Mesenchymal stem cell (in vitro differentiated cells and primary cell): ENCODE measurements at regions not wholly inside any gene's neighbourhood (a gene's known extent, or its start where the extent isn't known, plus 50 kb on each side); places are given as distances from the start of the nearest gene placed in this dataset.

Experiments used
- DNase-seq: peaks from one replicate; pipeline ENCODE4 v3.0.0-alpha.2; 2013
- H2AFZ ChIP-seq: one replicate; pipeline ENCODE4 v1.6.1; 2013; ENCODE audit warnings: low read depth, mild to moderate bottlenecking, control low read depth, inconsistent platforms, low read length, moderate library complexity
- H2AK5ac ChIP-seq: 2 replicates; pipeline ENCODE4 v1.6.1; 2013; ENCODE audit warnings: low read length, moderate library complexity, mild to moderate bottlenecking, inconsistent platforms; ENCODE audit not compliant: severe bottlenecking
- H2BK120ac ChIP-seq: one replicate; pipeline ENCODE4 v1.6.1; 2013; ENCODE audit warnings: low read depth, mild to moderate bottlenecking, inconsistent platforms, low read length, moderate library complexity
- H2BK12ac ChIP-seq, 2 experiments: one replicate each; pipeline ENCODE4 v1.6.1; 2013; ENCODE audit warnings: inconsistent platforms in 2 of 2, low read length in 2 of 2, mild to moderate bottlenecking in 2 of 2, moderate library complexity in 2 of 2, control low read depth in 1 of 2
- H2BK15ac ChIP-seq: one replicate; pipeline ENCODE4 v1.6.1; 2013; ENCODE audit warnings: mild to moderate bottlenecking, low read depth, inconsistent platforms; ENCODE audit not compliant: poor library complexity, severe bottlenecking
- H2BK5ac ChIP-seq: 2 replicates; pipeline ENCODE4 v1.6.1; 2013; ENCODE audit warnings: low read depth, mild to moderate bottlenecking, low read length, control low read depth, inconsistent platforms; ENCODE audit not compliant: poor library complexity, severe bottlenecking
- H3K14ac ChIP-seq, 2 experiments: one replicate each; pipeline ENCODE4 v1.6.1; 2013; ENCODE audit warnings: inconsistent platforms in 2 of 2, low read length in 2 of 2, control low read depth in 1 of 2, mild to moderate bottlenecking in 1 of 2, moderate library complexity in 1 of 2
- H3K18ac ChIP-seq, 2 experiments: one replicate each; pipeline ENCODE4 v1.6.1; 2013; ENCODE audit warnings: inconsistent platforms in 2 of 2, low read length in 2 of 2, control low read depth in 1 of 2, low read depth in 1 of 2, mild to moderate bottlenecking in 1 of 2
- H3K23ac ChIP-seq, 2 experiments: one replicate each; pipeline ENCODE4 v1.6.1; 2013; ENCODE audit warnings: inconsistent platforms in 2 of 2, low read length in 2 of 2, mild to moderate bottlenecking in 2 of 2, moderate library complexity in 2 of 2, control low read depth in 1 of 2
- H3K27ac ChIP-seq: 2 replicates; pipeline ENCODE4 v1.5.1; 2013; ENCODE audit warnings: mild to moderate bottlenecking, moderate library complexity, low read length, control low read depth, inconsistent platforms; ENCODE audit not compliant: poor library complexity, severe bottlenecking
- H3K27me3 ChIP-seq, 2 experiments: 2 replicates each; pipeline versions ENCODE4 v1.6.1 to v1.7.0; 2013; ENCODE audit warnings: low read length in 2 of 2, mild to moderate bottlenecking in 2 of 2, moderate library complexity in 2 of 2, control low read depth in 1 of 2, inconsistent platforms in 1 of 2; ENCODE audit not compliant: control insufficient read depth in 1 of 2, insufficient read depth in 1 of 2
- H3K36me3 ChIP-seq, 2 experiments: 2 replicates each; pipeline versions ENCODE4 v1.6.1 to v1.7.0; 2013; ENCODE audit warnings: low read length in 2 of 2, control low read depth in 1 of 2, inconsistent platforms in 1 of 2, low read depth in 1 of 2, mild to moderate bottlenecking in 1 of 2; ENCODE audit not compliant: insufficient read depth in 2 of 2, control insufficient read depth in 1 of 2
- H3K4ac ChIP-seq, 2 experiments: one replicate each; pipeline ENCODE4 v1.6.1; 2013; ENCODE audit warnings: inconsistent platforms in 2 of 2, low read length in 2 of 2, mild to moderate bottlenecking in 2 of 2, moderate library complexity in 2 of 2, control low read depth in 1 of 2, low read depth in 1 of 2
- H3K4me1 ChIP-seq: 2 replicates; pipeline ENCODE4 v1.6.1; 2013; ENCODE audit warnings: low read depth, low read length, control low read depth; ENCODE audit not compliant: control insufficient read depth, insufficient read depth
- H3K4me2 ChIP-seq: 2 replicates; pipeline ENCODE4 v1.6.1; 2013; ENCODE audit warnings: low read length, mild to moderate bottlenecking, inconsistent platforms; ENCODE audit not compliant: poor library complexity, severe bottlenecking
- H3K4me3 ChIP-seq, 2 experiments: 2 replicates each; pipeline versions ENCODE4 v1.5.1 to v1.7.0; 2013; ENCODE audit warnings: low read length in 2 of 2, mild to moderate bottlenecking in 2 of 2, control low read depth in 1 of 2, low read depth in 1 of 2; ENCODE audit not compliant: insufficient read depth in 1 of 2
- H3K79me1 ChIP-seq: replicated peaks from 2 replicates; pipeline ENCODE4 v1.6.1; 2013; ENCODE audit warnings: mild to moderate bottlenecking, control low read depth, low read length, inconsistent platforms; ENCODE audit not compliant: poor library complexity, severe bottlenecking
- H3K9ac ChIP-seq: 2 replicates; pipeline ENCODE4 v1.7.0; 2013; ENCODE audit warnings: mild to moderate bottlenecking, low read length, moderate library complexity
- H3K9me3 ChIP-seq: 2 replicates; pipeline ENCODE4 v1.7.0; 2013; ENCODE audit warnings: mild to moderate bottlenecking, low read length; ENCODE audit not compliant: control insufficient read depth
- H4K8ac ChIP-seq: one replicate; pipeline ENCODE4 v1.6.1; 2013; ENCODE audit warnings: inconsistent platforms, mild to moderate bottlenecking, low read length, moderate library complexity
- H4K91ac ChIP-seq: one replicate; pipeline ENCODE4 v1.6.1; 2013; ENCODE audit warnings: mild to moderate bottlenecking, low read length, inconsistent platforms
- WGBS: methylation state at CpG from one replicate; pipeline ENCODE4 v1.1.7; 2013; ENCODE audit warnings: mixed read lengths; 5-methylcytosine and 5-hydroxymethylcytosine counted together

DNA sequence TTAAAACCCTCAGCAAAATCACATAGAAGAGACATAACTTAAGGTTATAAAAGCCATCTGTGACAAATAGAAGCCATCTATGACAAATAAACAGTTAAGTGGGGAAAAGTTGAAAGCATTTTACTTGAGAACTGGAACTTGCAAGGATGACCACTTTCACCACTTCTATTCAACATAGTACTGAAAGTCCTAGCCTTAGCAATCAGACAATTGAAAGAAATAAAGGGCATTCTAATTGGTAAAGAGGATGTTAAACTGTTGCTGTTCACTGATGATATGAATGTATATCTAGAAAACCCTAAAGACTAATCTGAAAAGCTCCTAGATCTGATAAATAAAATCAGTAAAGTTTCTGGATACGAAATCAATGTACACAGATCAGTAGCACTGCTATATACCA lies 186.9 kb upstream of the SATB1 start:
- DNase-seq, result no peak
- H3K4ac ChIP-seq, result no peak overlapping the region
- peaks cover 9% of the 10 kb centered on the region for H3K9me3 ChIP-seq
- H3K79me1 ChIP-seq, result no peaks in the 10 kb centered on the region
- WGBS, result no CpG with 5 or more reads among the region's 1 CpG
- no peak overlapping the region for H4K8ac ChIP-seq
- no peak overlapping the region for H3K14ac ChIP-seq
- no peak overlapping the region for H2BK5ac ChIP-seq
- no peak overlapping the region for H2BK12ac ChIP-seq
- H4K91ac ChIP-seq, result no peak overlapping the region
- H3K27me3 ChIP-seq, result no peaks in the 10 kb centered on the region
- H3K36me3 ChIP-seq, result no peaks in the 10 kb centered on the region
- no peak overlapping the region for H3K18ac ChIP-seq
- H2BK15ac ChIP-seq, result no peak overlapping the region
- H3K4me3 ChIP-seq, result no peak overlapping the region
- no peak overlapping the region for H2AK5ac ChIP-seq
- H3K9ac ChIP-seq, result no peak overlapping the region
- no peak overlapping the region for H3K4me2 ChIP-seq
- H2AFZ ChIP-seq, result no peak overlapping the region
- H3K4me1 ChIP-seq, result no peaks in the 10 kb centered on the region
- H2BK120ac ChIP-seq, result no peak overlapping the region
- H3K27ac ChIP-seq, result no peak overlapping the region
- no peak overlapping the region for H3K23ac ChIP-seq

DNA sequence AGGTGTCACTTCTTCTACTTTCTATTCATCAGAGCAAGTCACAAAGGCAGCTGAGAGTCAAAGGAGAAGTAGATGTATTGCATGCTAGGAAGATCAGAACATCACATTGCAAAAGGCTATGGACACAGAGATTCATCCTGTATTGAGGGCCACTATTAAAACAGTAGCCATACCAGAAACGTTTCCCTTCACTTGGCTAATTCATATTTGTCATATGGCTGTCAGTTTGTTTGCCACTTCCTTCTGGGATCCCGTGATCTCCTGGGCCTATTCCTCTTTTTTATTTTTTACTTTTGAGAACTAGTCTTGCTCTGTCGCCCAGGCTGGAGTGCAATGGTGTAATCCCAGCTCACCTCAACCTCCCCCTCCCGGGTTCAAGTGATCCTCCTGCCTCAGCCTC lies 184.0 kb upstream of the SATB1 start:
- Histone ChIP-seq H2BK5ac (no peak overlapping the region), H3K23ac (no peak overlapping the region), H3K27me3 (no peaks in the 10 kb centered on the region), H3K18ac (no peak overlapping the region), H2BK15ac (no peak overlapping the region), H3K9ac (no peak overlapping the region), H3K14ac (no peak overlapping the region), H3K9me3 (peaks cover 9% of the 10 kb centered on the region), H3K27ac (no peak overlapping the region), H3K4me2 (no peak overlapping the region), H2BK12ac (no peak overlapping the region), H3K4me1 (no peaks in the 10 kb centered on the region), H4K91ac (no peak overlapping the region), H3K36me3 (no peaks in the 10 kb centered on the region), H3K4ac (no peak overlapping the region), H2AFZ (no peak overlapping the region), H3K4me3 (no peak overlapping the region), H2AK5ac (no peak overlapping the region), H3K79me1 (no peaks in the 10 kb centered on the region), H2BK120ac (no peak overlapping the region), H4K8ac (no peak overlapping the region)
- DNase-seq, result no peak
- WGBS, result 74% methylated on average over 3 of the region's 4 CpGs

DNA sequence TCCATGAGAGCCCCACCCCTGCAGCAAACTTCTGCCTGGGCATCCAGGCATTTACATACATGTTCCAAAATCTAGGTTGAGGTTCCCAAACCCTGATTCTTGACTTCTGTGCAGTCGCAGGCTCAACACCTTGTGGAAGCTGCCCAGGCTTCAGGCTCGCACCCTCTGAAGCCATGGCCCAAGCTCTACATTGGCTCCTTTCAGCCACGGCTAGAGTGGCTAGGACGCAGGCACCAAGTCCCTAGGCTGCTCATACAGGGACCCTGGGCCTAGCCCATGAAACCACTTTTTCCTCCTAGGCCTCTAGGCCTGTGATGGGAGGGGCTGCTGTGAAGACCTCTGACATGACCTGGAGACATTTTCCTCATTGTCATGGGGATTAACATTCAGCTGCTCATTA lies 172.8 kb upstream of the SATB1 start:
- Histone ChIP-seq H3K9me3 (no peaks in the 10 kb centered on the region), H3K23ac (no peak overlapping the region), H2BK120ac (no peak overlapping the region), H3K27ac (no peak overlapping the region), H3K36me3 (no peaks in the 10 kb centered on the region), H2AK5ac (no peak overlapping the region), H2BK12ac (no peak overlapping the region), H3K79me1 (no peaks in the 10 kb centered on the region), H2AFZ (no peak overlapping the region), H3K4me2 (no peak overlapping the region), H2BK15ac (no peak overlapping the region), H3K18ac (no peak overlapping the region), H3K4me1 (no peaks in the 10 kb centered on the region), H3K14ac (no peak overlapping the region), H3K4ac (no peak overlapping the region), H3K27me3 (no peaks in the 10 kb centered on the region), H4K91ac (no peak overlapping the region), H4K8ac (no peak overlapping the region), H3K4me3 (no peak overlapping the region), H2BK5ac (no peak overlapping the region), H3K9ac (no peak overlapping the region)
- no peak for DNase-seq
- WGBS, result 57% methylated on average over 3 of the region's 4 CpGs

- Histone ChIP-seq H3K18ac (no peak overlapping the region), H2AK5ac (no peak overlapping the region), H2BK15ac (no peak overlapping the region), H3K79me1 (no peaks in the 10 kb centered on the region), H3K9ac (no peak overlapping the region), H3K4me3 (no peak overlapping the region), H2BK120ac (no peak overlapping the region), H3K27ac (no peak overlapping the region), H2BK5ac (no peak overlapping the region), H4K91ac (no peak overlapping the region), H3K9me3 (no peaks in the 10 kb centered on the region), H2AFZ (no peak overlapping the region), H3K4ac (no peak overlapping the region), H3K23ac (no peak overlapping the region), H3K4me1 (no peaks in the 10 kb centered on the region), H3K27me3 (no peaks in the 10 kb centered on the region), H3K36me3 (no peaks in the 10 kb centered on the region), H3K4me2 (no peak overlapping the region), H4K8ac (no peak overlapping the region), H3K14ac (no peak overlapping the region), H2BK12ac (no peak overlapping the region)
- DNase-seq, result no peak
- 75% methylated on average over 1 of the region's 1 CpG for WGBS
Measured at GRCh38 chr3:18593231-18593630, 168.1 kb upstream of the SATB1 start.
